Stimulated activated CD4-positive, alpha-beta T cell treated with anti-CD3 and anti-CD28 coated beads, Interleukin-15, amount 100 ng/mL, for 48 hours (primary cell): ENCODE measurements at regions not wholly inside any gene's neighbourhood (a gene's known extent, or its start where the extent isn't known, plus 50 kb on each side); places are given as distances from the start of the nearest gene placed in this dataset.
"Not testable (repeated sequence)": the region's sequence is repeated elsewhere in the genome, so short reads cannot be mapped to it uniquely, and the experiment has no call there.

Experiments used
- DNase-seq, 2 donors: peaks; one replicate each; pipeline ENCODE4 v3.0.0-alpha.2; 2020; ENCODE audit warnings: low read depth in 2 of 2

DNA sequence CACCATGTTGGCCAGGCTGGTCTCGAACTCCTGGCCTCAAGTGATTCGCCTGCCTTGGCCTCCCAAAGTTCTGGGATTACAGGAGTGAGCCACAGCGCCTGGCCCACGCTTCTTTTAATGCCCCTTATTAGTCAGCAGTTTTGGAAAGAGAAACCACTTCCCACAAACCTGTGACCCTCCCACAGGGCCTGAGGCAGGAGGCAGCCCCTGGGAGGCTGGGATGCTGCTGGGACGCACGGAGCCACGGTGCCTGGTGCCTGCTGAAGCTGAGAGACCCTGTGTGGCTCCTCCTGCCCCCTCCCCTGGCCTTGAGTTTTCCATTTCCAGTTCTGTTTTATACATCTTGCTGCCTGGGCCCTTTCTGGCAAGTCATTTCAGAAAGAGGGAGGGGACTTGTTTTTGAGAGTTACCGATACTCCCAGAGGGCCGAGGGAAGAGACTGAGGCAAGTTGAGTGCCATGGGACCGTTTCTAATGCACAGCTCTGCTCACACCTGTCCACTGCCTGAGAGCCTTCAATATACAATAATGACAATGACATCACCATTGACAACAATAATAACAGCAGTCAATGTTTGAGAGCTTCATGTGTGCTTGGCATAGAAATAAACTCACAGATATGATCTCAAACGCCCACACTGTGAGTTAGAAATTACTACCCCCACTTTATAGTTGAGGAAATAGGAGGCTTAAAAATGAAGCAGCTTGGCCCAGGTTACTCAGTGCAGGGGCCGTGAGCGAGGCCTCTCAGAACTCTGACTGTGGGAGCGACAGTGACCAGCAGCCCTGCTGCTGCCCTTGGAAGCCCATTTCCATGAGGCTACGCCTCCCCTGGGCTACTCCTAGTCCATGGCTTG, 78.1 kb upstream of the YWHAQ start:
- DNase-seq: peak in 1 of 2 donors; percentile 33

DNA sequence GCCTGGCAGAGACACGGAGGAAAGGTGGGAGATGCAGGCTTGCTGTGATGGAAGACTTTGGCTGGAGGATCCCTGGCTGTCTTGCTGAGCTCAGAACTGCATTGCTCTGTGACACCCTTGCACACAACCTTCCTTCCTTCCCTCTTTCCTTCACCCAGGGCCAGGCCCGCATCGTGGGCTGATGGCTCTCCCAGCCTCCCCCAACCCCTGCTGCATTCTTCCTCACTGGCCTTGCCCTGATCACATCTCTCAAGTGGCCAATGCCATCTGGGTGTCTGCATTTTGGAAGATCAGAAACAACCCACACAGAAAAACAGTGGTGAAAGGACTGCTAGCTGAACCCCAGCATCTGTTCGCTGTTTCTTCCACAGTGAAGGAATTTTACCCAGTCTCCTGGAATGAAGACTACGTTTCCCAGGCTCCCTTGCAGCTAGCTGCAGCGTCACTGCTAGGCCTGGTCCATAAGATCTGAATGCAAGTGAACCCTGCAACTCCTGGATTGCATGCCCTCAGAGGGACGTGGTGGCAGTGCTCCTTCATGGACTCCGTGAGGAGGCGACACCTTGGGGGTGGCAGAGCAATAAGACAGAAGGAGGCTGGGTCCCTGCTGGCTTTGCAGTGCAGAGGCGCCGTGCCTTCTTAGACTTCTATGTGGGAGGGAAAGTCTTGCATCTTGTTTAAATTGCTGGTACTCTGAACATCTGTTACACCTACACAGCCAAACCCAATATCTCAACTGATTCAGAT, 78.9 kb upstream of the YWHAQ start:
- DNase-seq: no peak

DNA sequence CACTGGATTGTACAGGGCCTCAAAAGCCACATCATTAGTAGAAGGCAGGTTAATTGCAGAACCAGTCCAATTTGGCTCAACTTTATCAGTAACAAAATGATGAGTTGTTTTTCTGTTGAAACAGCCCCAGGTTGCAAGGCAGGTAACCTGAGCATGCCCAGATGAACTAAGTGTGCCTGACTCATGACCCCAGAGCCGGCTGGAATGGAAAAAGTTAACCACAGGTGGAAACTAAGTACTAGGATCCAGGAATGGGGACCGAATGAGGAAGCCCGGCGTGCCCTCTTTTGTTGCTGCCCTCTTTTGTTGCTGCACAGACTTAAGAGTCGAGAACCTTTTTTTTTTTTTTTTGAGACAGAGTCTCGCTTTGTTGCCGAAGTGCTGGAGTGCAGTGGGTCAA, 79.5 kb upstream of the YWHAQ start:
- DNase-seq: peak in 1 of 2 donors; percentile 36

DNA sequence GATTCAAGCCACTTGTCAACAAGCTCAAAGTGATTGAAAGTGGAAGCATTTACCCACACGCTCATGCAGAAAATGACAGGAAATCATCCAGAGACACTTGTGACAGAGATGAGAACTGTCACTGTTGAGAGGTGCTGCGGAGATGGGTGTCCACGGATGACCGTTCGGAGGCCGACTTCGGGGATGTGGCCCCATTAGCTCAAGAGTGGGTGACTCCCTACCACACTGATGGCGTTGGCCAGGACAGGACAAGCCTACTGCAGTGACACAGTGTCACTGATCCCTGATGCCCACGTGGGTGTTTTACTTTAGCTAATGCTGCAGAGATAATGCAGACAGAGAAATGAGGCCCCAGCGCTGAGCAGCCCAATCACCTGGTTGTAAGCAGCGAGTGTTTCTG, 81.5 kb upstream of the YWHAQ start:
- peak in 1 of 2 donors; percentile 59 for DNase-seq

DNA sequence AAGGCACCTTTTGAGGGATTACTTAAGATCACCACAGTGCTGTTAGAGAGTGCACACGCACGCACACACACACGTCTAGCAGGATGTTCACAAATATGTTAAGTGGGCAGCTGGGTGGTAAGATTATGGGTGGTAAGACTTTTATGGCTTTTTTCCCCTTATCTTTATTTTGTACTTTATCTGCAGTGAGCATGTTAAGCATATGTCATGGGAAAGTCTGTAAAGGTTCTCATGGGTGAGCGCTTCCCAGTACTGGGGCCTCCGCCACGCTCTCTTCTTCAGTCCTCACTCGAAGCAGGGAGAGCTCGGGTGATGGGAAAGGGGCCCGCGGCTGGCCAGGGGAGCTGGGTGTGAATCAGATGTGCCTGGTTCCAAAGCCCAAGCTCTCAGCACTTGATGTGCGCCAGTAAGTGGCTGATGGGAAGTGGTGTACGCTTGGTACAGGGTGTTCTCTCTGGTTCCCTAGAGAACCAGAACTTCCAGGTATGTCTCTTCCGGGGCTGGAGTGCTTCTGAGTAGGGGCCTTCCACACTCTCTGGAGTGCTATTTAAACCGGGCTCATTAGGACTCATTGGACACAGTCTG, 83.9 kb upstream of the YWHAQ start:
- DNase-seq: no peak

DNA sequence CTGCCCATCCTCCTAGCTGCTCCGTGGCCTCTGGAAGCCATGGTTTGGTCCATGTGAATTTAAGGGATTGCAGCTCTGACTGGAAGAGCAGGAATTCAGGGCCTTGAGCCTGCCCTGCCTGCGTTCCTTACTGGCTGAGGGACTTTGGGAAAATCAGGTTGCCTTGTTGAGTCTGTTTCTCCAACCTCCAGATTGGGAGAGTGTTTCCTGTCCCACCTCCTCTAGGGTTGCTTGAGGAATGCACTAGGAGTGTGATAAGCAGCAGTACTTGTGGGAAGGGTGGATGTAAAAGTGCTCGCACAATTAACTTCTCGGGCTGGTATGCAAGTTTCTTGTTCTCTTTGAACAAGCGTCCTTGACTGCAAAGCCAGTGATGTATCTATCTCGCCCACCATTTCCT, 84.4 kb upstream of the YWHAQ start:
- DNase-seq: no peak

DNA sequence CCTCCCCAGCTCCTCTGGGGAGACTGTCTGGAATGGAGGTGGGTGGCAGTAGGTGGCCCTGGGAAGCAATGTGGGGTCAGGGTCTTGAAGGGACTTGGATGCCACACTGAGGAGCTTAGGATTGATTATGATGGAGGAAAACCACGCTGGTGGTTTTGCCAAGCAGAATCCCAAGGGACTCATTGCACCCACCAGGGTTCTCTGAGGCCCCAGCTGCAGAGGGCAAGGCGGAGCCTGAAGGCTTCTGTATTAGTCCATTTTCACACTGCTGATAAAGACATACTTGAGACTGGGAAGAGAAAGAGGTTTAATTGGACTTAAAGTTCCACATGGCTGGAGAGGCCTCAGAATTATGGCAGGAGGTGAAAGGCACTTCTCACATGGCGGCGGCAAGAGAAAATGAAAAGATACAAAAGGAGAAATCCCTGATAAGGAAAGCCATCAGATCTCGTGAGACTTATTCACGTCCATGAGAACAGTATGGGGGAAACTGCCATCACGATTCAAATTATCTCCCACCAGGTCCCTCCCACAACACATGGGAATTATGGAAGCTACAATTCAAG, 87.2 kb upstream of the YWHAQ start:
- no peak for DNase-seq

DNA sequence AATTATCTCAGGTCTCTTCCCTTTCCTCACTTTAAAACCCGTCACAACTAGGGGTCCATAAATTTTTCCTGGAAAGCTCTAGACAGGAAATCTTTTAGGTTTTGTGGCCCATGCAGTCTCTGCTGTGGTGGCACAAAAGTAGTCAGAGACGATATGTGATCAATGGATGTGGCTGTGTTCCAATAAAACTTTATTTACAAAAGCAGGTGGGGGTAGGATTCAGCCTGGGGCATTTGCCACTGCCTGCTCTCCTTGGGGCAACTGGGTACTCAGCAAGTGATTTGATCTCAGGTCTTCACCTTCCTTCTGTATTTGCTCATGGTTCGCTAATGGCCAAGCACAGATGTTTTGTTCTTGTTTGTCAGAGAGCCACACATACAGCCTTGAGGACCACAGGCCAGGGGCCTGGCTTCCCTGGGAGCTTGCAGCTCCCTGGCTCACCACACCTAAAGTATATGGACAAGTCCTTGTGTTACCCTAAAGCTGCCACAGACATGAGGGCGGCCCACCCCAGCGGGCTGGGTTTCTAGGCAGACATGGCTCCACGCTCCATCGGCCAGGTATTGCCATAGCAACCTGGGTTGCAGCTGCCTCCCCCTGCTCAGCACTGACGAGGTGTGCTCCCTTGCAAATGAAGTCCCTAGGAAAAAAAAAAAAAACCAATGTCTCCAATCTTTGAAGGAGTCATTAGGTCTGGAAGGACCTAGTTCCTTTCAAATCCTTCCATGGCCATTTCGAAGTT, 89.7 kb upstream of the YWHAQ start:
- DNase-seq: no peak

DNA sequence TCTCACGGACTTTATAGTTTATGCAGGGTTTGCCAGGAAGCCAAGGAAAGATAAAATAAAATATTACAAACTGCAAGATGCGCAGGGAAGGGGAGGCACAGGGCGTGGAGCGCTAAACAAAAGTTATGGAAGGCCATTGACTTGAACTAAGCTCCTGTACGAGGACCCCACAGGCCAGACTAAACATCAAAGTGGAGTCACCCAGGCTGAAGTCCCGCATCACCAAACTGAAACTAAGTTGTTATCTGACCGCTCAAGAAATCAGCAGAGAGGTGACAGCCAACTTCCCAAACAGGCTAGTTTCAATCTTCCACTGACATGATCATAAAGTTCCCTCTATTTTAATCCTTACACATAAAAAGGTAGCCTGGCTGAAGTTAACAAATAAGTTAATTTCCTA, 90.5 kb upstream of the YWHAQ start:
- no peak for DNase-seq

DNA sequence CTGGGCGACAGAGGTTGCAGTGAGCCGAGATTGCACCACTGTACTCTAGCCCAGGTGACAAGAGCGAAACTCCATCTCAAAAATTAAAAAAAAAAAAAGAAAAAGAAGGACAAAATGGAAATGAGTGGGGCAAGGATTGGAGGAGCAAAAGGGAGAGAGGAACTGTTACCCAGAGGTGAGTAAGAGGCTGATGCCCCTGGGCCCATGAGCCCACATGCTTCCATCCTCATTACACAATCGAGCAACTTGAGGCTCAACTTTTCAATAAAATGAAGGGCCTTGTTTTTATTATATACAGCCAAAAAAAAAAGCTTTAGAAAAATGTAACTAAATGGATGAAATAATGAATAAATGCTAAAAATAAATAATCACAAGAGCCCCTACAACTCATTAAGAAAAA, 91.7 kb upstream of the YWHAQ start:
- no peak for DNase-seq

DNA sequence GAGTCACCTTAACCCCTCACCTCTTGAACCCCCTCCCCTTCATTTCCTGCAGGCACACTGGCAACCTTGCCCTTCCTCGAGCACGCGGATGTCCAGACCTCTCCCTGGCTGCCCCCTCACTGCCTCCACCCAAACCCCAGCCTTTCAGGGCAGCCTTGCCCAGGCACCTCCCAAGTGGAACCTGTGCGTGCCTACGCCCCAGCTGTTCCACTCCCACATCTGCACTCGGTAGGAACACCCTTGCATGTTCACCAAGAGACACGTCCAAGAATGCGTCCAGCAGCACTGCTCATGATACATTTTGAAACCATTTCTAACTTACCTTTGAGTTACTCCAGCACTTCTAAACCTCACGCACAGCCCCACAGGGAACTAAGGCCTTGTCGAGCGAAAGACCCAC, 93.8 kb upstream of the YWHAQ start:
- no peak for DNase-seq

DNA sequence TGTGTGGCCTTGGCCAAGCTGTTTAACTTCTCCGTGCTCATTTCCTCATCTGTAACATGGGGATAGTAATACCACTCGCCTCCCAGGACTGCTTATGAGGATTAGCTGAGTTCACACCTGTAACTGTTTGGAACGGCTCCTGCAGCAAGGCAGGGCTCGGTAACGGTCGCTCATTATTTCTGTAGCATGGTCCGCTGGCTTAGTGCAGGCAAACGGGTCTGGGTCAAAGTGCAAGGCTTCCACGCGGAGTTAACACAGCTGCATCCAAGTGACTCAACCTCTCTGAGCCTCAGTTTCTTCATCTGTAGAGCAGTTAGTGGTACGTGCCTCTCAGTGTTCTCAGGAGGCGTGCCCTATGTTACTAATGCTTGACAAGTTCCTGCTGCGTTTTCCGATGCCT, 94.3 kb upstream of the YWHAQ start:
- no peak for DNase-seq

DNA sequence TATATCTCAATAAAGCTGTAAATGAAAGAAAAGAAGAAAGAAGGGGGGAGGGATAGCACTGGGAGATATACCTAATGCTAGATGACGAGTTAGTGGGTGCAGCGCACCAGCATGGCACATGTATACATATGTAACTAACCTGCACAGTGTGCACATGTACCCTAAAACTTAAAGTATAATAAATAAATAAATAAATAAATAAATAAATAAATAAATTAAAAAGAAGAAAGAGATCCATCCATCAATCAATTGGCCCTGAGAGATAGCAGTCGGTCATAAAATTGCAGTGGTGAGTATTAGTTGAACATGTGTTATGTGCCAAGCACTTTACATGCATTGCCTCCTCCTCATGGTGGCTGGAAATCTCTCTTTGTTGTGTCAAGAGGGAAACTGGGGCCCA, 95.2 kb upstream of the YWHAQ start:
- not testable (repeated sequence) for DNase-seq

DNA sequence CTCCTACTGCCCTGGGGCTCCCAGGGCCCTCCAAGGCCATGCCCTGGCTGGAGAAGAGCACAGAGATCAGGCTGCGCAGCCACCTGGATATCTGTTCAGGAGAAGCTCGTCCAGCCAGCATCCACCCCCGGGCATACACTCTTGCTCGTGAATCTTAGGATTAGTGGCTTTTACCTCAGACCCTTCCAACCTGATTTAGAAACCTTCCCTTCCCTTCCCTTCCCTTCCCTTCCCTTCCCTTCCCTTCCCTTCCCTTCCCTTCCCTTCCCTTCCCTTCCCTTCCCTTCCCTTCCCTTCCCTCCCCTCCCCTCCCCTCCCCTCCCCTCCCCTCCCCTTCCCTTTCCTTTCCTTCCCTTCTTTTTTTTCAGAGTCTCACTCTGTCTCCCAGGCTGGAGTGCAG, 99.7 kb upstream of the YWHAQ start:
- DNase-seq: not testable (repeated sequence)

DNA sequence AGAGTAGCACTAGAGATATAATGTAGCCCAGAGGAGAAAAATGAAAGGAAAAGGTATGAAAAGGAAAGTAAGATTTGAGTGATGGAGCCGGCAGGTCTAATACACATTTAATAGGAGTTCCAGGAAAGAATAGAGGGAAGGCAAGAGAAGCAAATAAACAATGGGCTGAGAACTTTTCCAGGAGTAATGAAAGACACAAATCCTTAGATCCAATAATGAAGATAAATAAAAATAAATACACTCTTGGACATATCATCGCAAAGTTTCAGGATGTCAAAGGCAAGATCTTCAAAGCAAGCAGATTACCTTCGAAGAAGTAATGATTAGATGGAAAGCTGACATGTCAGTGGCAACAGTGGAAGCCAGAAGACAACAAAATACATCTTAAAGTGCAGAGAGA, 102.0 kb upstream of the YWHAQ start:
- DNase-seq: no peak

DNA sequence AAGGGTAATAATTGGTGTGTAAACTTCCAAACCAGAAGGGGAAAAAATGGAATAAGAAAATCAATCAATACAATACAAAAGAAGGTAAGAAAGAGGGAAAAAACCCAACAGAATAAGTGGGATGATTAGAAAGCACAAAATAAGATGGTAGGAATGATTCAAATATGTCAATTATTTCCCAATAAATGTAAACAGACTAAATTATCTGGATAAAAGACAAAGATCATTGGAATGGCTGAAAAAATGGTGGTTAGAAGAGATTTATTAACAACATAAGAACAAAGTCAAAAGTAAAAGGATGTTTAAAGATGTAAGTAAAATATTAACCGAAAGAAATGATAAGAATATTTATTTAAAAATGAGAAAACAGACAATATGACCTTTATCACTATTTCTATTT, 103.5 kb upstream of the YWHAQ start:
- DNase-seq: no peak

DNA sequence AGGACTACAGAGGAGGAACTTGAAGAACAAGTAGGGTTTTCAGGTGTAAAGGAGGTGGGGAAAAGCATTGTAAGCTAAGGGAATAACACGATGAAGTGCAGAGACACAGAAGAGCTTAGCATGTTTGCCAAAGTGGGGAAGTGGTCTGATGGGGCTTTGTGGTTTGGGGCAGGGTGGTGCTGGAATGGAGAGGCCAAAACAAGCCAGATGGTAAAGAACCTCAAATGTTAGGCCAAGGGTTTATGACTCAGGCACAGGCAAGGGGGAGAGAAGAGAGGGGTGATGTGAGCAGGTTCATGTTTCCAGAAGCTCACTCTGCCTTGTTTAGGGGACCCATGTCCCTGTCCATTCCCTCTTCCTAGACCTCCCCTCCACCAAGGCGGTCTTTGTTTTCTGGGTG, 104.5 kb upstream of the YWHAQ start:
- DNase-seq: no peak

DNA sequence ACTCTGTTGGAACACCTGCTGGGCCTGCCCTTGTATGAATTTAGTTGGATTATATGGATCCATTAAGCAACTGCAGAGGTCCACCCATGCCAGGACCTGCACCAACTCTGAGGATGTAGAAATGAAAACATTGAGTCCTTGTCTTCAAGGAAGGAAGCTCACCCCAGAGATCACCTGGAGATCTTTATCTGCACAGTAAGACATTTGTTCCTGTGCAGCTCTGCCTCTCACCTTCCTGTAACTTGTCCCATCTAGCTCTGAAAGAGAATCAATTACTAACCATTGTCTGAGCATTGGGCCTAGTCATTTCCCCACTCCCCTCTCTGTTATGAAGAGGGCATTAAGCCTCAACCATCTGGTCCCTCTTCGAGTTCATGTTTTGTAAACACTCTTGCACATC, 105.2 kb upstream of the YWHAQ start:
- no peak for DNase-seq

DNA sequence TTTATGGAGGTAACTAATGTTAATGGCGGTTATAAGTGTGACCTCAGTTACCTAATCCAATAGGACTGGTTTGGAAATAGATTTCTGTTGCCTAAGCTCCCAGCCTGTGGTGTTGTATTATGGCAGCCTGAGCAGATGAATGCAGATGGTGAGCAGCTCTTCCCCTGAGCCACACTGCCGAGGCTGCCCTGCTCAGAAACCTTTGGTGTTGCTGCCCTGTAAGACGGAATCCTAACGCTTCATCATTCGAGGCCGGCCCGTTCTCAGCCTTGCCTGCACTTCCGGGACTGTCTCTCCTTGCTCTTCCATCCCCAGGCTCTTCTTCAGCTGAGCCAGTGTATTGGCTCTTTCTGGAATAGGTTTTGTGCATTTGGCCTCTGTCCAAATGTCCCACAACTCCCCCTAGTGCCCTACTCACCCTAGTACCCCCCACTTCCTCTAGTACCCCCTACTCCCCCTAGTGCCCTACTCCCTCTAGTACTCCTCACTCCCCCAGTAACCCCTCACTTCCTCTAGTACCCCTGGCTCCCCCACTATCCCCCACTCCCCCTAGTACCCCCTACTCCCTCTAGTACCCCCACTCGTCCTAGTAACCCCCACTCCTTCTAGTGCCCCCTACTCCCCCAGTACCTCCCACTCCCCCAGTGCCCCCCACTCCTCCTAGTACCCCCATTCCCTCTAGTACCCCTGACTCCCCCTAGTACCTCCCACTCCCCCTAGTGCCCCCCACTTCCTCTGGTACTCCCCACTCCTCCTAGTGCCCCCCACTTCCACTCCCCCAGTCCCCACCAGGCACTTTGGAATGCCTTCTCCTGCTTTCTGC, 106.0 kb upstream of the TAF1B start:
- DNase-seq: no peak

DNA sequence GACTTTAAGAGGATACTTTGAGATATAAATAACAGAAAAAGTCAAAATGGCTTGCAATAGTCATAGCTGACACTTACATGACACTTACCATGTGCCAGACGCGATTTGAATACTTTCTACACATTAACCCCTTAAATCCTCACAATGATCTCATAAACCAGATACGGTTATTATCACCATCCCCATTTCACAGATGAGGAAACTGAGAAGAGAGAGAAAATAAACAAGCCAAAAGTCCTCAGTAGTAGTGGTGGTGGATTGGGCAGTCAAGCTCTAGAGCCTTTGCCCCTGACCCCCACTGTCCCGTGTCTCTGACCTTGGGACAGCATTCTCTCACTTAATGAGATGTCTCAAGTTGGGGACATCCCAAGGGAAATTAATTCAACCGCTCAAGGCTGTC, 105.2 kb upstream of the TAF1B start:
- no peak for DNase-seq
